Keratinocyte (primary cell): ENCODE measurements at regions not wholly inside any gene's neighbourhood (a gene's known extent, or its start where the extent isn't known, plus 50 kb on each side); places are given as distances from the start of the nearest gene placed in this dataset.

Experiments used
- DNase-seq: peaks from one replicate; pipeline ENCODE4 v3.0.0-alpha.2; 2011; ENCODE audit warnings: low read depth, missing footprints, low spot score
- FAIRE-seq: peaks from 2 replicates; lab custom pipeline; 2011; peaks lifted over from hg19 to GRCh38; lab: Jason Lieb, UNC
- H2AFZ ChIP-seq: 2 replicates; pipeline ENCODE4 v1.6.0; 2012; ENCODE audit warnings: low read length, control low read depth, inconsistent platforms; ENCODE audit not compliant: control insufficient read depth
- H3K27ac ChIP-seq: 2 replicates; pipeline ENCODE4 v1.5.1; 2011; ENCODE audit warnings: low read length; ENCODE audit not compliant: control insufficient read depth, insufficient read depth
- H3K27me3 ChIP-seq: 3 replicates; pipeline ENCODE4 v1.6.0; 2011; ENCODE audit warnings: low read length; ENCODE audit not compliant: control insufficient read depth, insufficient read depth; ENCODE audit errors: extremely low read depth
- H3K36me3 ChIP-seq, 2 experiments: 2 replicates in 1 of 2; 3 replicates in 1 of 2; pipeline ENCODE4 v1.5.1; 2011; ENCODE audit warnings: low read length in 2 of 2, mild to moderate bottlenecking in 1 of 2; ENCODE audit not compliant: control insufficient read depth in 2 of 2, insufficient read depth in 2 of 2; ENCODE audit errors: extremely low read depth in 1 of 2
- H3K4me1 ChIP-seq: 3 replicates; pipeline ENCODE4 v1.5.1; 2011; ENCODE audit warnings: low read length; ENCODE audit not compliant: control insufficient read depth, insufficient read depth; ENCODE audit errors: extremely low read depth
- H3K4me2 ChIP-seq: 3 replicates; pipeline ENCODE4 v1.6.0; 2011; ENCODE audit warnings: low read depth, low read length; ENCODE audit not compliant: control insufficient read depth, insufficient read depth; ENCODE audit errors: extremely low read depth
- H3K4me3 ChIP-seq, 3 experiments: fragments of 200-600 bp in 1 of 3; sonication (generic) in 1 of 3; 2 replicates in 2 of 3; 3 replicates in 1 of 3; pipeline ENCODE4 v1.5.1; 2011 to 2016; ENCODE audit warnings: low read length in 3 of 3, mild to moderate bottlenecking in 3 of 3, control low read depth in 2 of 3, inconsistent platforms in 1 of 3, low read depth in 1 of 3, mixed read lengths in 1 of 3, mixed run types in 1 of 3, moderate library complexity in 1 of 3; ENCODE audit not compliant: control insufficient read depth in 2 of 3, insufficient read depth in 2 of 3; ENCODE audit errors: extremely low read depth in 1 of 3
- H3K79me2 ChIP-seq: 2 replicates; pipeline ENCODE4 v1.6.0; 2012; ENCODE audit warnings: low read length; ENCODE audit not compliant: control insufficient read depth, insufficient read depth
- H3K9ac ChIP-seq: 3 replicates; pipeline ENCODE4 v1.6.0; 2011; ENCODE audit warnings: low read length; ENCODE audit not compliant: control insufficient read depth, insufficient read depth; ENCODE audit errors: extremely low read depth
- H3K9me1 ChIP-seq: 3 replicates; pipeline ENCODE4 v1.6.0; 2011; ENCODE audit warnings: low read length; ENCODE audit not compliant: control insufficient read depth, insufficient read depth; ENCODE audit errors: extremely low read depth
- H3K9me3 ChIP-seq: 2 replicates; pipeline ENCODE4 v1.5.1; 2012; ENCODE audit warnings: low read depth, low read length; ENCODE audit not compliant: control insufficient read depth
- H4K20me1 ChIP-seq: 3 replicates; pipeline ENCODE4 v1.6.0; 2011; ENCODE audit warnings: low read length; ENCODE audit not compliant: control insufficient read depth, insufficient read depth; ENCODE audit errors: extremely low read depth
- EZH2 ChIP-seq: IDR thresholded peaks from one replicate; pipeline ENCODE4 v1.6.1; 2012; ENCODE audit warnings: inconsistent platforms, mild to moderate bottlenecking, low read length, moderate library complexity
- dilution Hi-C: fragments of 300-500 bp; cut with MboI; formaldehyde crosslinking; loops from one replicate; pipeline ENCODE4 v1.7.0; 2020; ENCODE audit warnings: low sequenced_read_pairs; ENCODE audit not compliant: extremely low pct_ligation_motif_present
- TF ChIP-seq, protein P1 (sequence below), 3 experiments: IDR thresholded peaks in 1 of 3; conservative IDR thresholded peaks in 1 of 3; optimal IDR thresholded peaks in 1 of 3; 2 replicates in 2 of 3; 3 replicates in 1 of 3; pipeline versions ENCODE3 to v1.5.1; 2011; ENCODE audit warnings: low read length in 3 of 3, mild to moderate bottlenecking in 3 of 3, moderate library complexity in 2 of 3, control low read depth in 1 of 3, inconsistent platforms in 1 of 3; ENCODE audit not compliant: insufficient read depth in 2 of 3; ENCODE audit errors: extremely low read depth in 1 of 3

DNA sequence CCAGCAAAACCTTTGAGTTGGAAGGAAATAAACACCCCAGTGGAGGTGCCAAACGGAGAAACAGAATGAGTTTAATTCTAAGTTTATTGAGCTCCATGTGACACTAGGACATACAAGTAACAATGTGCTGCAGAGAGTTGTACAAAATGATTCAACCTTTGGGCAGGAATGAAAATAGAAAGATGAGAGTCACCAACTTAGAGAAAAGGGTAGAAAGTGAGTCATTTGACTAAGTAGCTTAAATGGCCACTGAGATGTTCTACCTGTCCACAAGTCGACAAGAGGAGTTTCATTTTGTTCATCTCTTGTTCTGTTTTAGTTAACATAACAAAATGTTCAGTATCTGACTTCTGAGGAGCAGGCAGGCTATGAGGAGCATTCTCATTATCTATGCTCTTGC lies 284.7 kb downstream of the NR2F1-AS1 start:
- Histone ChIP-seq H3K4me3 (no peak overlapping the region), H4K20me1 (no peaks in the 10 kb centered on the region), H3K79me2 (no peaks in the 10 kb centered on the region), H3K4me2 (peak overlapping the region; percentile 13), H3K9ac (no peak overlapping the region), H3K27ac (no peak overlapping the region), H3K9me1 (no peaks in the 10 kb centered on the region), H3K4me1 (peaks cover 29% of the 10 kb centered on the region), H2AFZ (no peak overlapping the region), H3K36me3 (no peaks in the 10 kb centered on the region), H3K27me3 (no peaks in the 10 kb centered on the region), H3K9me3 (no peaks in the 10 kb centered on the region)
- TF ChIP-seq, protein P1, sequence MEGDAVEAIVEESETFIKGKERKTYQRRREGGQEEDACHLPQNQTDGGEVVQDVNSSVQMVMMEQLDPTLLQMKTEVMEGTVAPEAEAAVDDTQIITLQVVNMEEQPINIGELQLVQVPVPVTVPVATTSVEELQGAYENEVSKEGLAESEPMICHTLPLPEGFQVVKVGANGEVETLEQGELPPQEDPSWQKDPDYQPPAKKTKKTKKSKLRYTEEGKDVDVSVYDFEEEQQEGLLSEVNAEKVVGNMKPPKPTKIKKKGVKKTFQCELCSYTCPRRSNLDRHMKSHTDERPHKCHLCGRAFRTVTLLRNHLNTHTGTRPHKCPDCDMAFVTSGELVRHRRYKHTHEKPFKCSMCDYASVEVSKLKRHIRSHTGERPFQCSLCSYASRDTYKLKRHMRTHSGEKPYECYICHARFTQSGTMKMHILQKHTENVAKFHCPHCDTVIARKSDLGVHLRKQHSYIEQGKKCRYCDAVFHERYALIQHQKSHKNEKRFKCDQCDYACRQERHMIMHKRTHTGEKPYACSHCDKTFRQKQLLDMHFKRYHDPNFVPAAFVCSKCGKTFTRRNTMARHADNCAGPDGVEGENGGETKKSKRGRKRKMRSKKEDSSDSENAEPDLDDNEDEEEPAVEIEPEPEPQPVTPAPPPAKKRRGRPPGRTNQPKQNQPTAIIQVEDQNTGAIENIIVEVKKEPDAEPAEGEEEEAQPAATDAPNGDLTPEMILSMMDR (optimal IDR thresholded peaks at IDR 0.05 in 1 of 3, IDR thresholded peaks at IDR 0.05 in 1 of 3, conservative IDR thresholded peaks at IDR 0.05 in 1 of 3; ENCODE audit: extremely low read depth in 1 of 3, insufficient read depth in 2 of 3, low read length in 3 of 3) = no peak
- no peak for TF ChIP-seq EZH2
- dilution Hi-C loops = no loop called here
- no peak for DNase-seq
- FAIRE-seq = peak; percentile 59

DNA sequence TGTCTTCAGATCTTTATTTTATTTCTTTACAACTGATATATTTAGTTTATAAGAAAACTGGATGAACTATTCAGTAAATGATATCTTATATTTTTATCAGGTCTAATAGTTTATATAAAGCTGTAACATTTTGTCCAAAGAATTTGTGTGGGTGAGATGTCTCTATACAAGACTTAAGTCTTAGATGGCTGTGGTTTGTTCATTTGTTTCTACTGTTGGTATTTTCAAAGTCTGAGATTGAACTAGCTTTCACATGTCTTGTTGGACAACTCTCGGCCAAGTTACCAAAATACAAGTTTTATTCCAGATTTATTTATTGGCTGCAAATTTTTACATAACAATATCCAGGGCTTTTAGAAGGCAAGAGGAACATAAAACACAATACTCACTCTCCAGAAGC lies 286.0 kb downstream of the NR2F1-AS1 start:
- dilution Hi-C loops = no loop called here
- no peak overlapping the region for H2AFZ ChIP-seq
- DNase-seq = no peak
- TF ChIP-seq EZH2 = no peak
- TF ChIP-seq, protein P1 (optimal IDR thresholded peaks at IDR 0.05 in 1 of 3, IDR thresholded peaks at IDR 0.05 in 1 of 3, conservative IDR thresholded peaks at IDR 0.05 in 1 of 3; ENCODE audit: extremely low read depth in 1 of 3, insufficient read depth in 2 of 3, low read length in 3 of 3) = no peak
- H3K9me3 ChIP-seq = no peaks in the 10 kb centered on the region
- no peak overlapping the region for H3K4me2 ChIP-seq
- no peaks in the 10 kb centered on the region for H3K36me3 ChIP-seq
- H3K27me3 ChIP-seq = no peaks in the 10 kb centered on the region
- FAIRE-seq = no peak
- no peak overlapping the region for H3K27ac ChIP-seq
- H3K9me1 ChIP-seq = no peaks in the 10 kb centered on the region
- H3K79me2 ChIP-seq = no peaks in the 10 kb centered on the region
- no peaks in the 10 kb centered on the region for H4K20me1 ChIP-seq
- H3K9ac ChIP-seq = no peak overlapping the region
- H3K4me1 ChIP-seq = peaks cover 29% of the 10 kb centered on the region
- no peak overlapping the region for H3K4me3 ChIP-seq
